Endothelial cell of umbilical vein (primary cell): ENCODE measurements at regions not wholly inside any gene's neighbourhood (a gene's known extent, or its start where the extent isn't known, plus 50 kb on each side); places are given as distances from the start of the nearest gene placed in this dataset.

ENCODE experiments used
- BruUV-seq: library from RNA; stranded (reverse); fragments of 400-500 nt; replicated peaks from 2 replicates; lab custom pipeline; 2021; lab: Mats Ljungman, UMichigan
- CTCF ChIA-PET: fragments of 300-600, 350-600 bp; sonication (Branson Sonifier 250); formaldehyde crosslinking; loops from one replicate; lab custom pipeline; 2021; ENCODE audit warnings: antibody characterized with exemption, inconsistent platforms; lab: Charles Lee
- POLR2A ChIA-PET: fragments of 300-600, 350-600 bp; sonication (Branson Sonifier 250); formaldehyde crosslinking; loops from one replicate; lab custom pipeline; 2021; ENCODE audit warnings: antibody characterized with exemption, inconsistent platforms; lab: Charles Lee
- DNase-seq: peaks from one replicate; pipeline ENCODE4 v3.0.0-alpha.2; 2011; ENCODE audit warnings: low read depth, low spot score
- FAIRE-seq: peaks from 2 replicates; lab custom pipeline; 2011; peaks lifted over from hg19 to GRCh38; lab: Jason Lieb, UNC
- H2AFZ ChIP-seq: 2 replicates; pipeline ENCODE4 v1.6.0; 2012; ENCODE audit warnings: low read depth, low read length, control low read depth, inconsistent platforms
- H3K27ac ChIP-seq: 2 replicates; pipeline ENCODE4 v1.5.1; 2011; ENCODE audit warnings: low read depth, mild to moderate bottlenecking, control low read depth, low read length, moderate library complexity; ENCODE audit not compliant: insufficient read depth
- H3K27me3 ChIP-seq, 2 experiments: 2 replicates each; pipeline versions ENCODE4 v1.6.0 to v1.6.1; 2011; ENCODE audit warnings: low read length in 2 of 2, mixed read lengths in 1 of 2; ENCODE audit not compliant: control insufficient read depth in 2 of 2, insufficient read depth in 2 of 2
- H3K36me3 ChIP-seq, 2 experiments: 2 replicates in 1 of 2; 3 replicates in 1 of 2; pipeline ENCODE4 v1.5.1; 2011; ENCODE audit warnings: low read length in 2 of 2, mild to moderate bottlenecking in 1 of 2, moderate library complexity in 1 of 2; ENCODE audit not compliant: control insufficient read depth in 2 of 2, insufficient read depth in 2 of 2; ENCODE audit errors: extremely low read depth in 1 of 2
- H3K4me1 ChIP-seq: 3 replicates; pipeline ENCODE4 v1.5.1; 2011; ENCODE audit warnings: mild to moderate bottlenecking, low read length; ENCODE audit not compliant: control insufficient read depth, insufficient read depth; ENCODE audit errors: extremely low read depth
- H3K4me2 ChIP-seq: 2 replicates; pipeline ENCODE4 v1.6.1; 2011; ENCODE audit warnings: low read length, control low read depth, mixed read lengths; ENCODE audit not compliant: insufficient read depth
- H3K4me3 ChIP-seq, 3 experiments: fragments of 200-600 bp in 1 of 3; sonication (generic), shearing (Covaris generic) in 1 of 3; replicated peaks in 1 of 3; 2 replicates each; pipeline ENCODE4 v1.5.1; 2011 to 2016; ENCODE audit warnings: control low read depth in 3 of 3, low read length in 3 of 3, mild to moderate bottlenecking in 2 of 3, inconsistent platforms in 1 of 3, low read depth in 1 of 3, moderate library complexity in 1 of 3; ENCODE audit not compliant: insufficient read depth in 1 of 3
- H3K79me2 ChIP-seq: 2 replicates; pipeline ENCODE4 v1.6.0; 2012; ENCODE audit warnings: low read length, inconsistent platforms; ENCODE audit not compliant: control insufficient read depth, insufficient read depth
- H3K9ac ChIP-seq: replicated peaks from 2 replicates; pipeline ENCODE3; 2011; ENCODE audit warnings: low read length, control low read depth; ENCODE audit not compliant: insufficient read depth; ENCODE audit errors: extremely low read depth
- H3K9me1 ChIP-seq: replicated peaks from 3 replicates; pipeline ENCODE4 v1.6.0; 2011; ENCODE audit warnings: mild to moderate bottlenecking, low read length; ENCODE audit not compliant: control insufficient read depth, insufficient read depth; ENCODE audit errors: extremely low read depth
- H3K9me3 ChIP-seq: replicated peaks from 2 replicates; pipeline ENCODE4 v1.5.1; 2012; ENCODE audit warnings: low read length, inconsistent platforms; ENCODE audit not compliant: control insufficient read depth, insufficient read depth
- H4K20me1 ChIP-seq: replicated peaks from 2 replicates; pipeline ENCODE3; 2011; ENCODE audit warnings: mild to moderate bottlenecking, low read length; ENCODE audit not compliant: control insufficient read depth, insufficient read depth; ENCODE audit errors: extremely low read depth
- EZH2 ChIP-seq: IDR thresholded peaks from 2 replicates; pipeline ENCODE4 v1.6.1; 2012; ENCODE audit warnings: borderline replicate concordance, low read depth, mild to moderate bottlenecking, moderate library complexity, low read length, inconsistent platforms; ENCODE audit not compliant: severe bottlenecking
- FOS ChIP-seq: IDR thresholded peaks from 2 replicates; pipeline ENCODE4 v1.6.1; 2011; ENCODE audit warnings: mild to moderate bottlenecking, low read length, moderate library complexity, borderline replicate concordance; ENCODE audit not compliant: insufficient read depth
- GATA2 ChIP-seq: IDR thresholded peaks from 2 replicates; pipeline ENCODE4 v1.7.0; 2011; ENCODE audit warnings: low read depth, mild to moderate bottlenecking, moderate library complexity, mixed read lengths, low read length; ENCODE audit not compliant: insufficient read length, insufficient read depth
- JUN ChIP-seq: IDR thresholded peaks from 2 replicates; pipeline ENCODE4 v1.6.1; 2011; ENCODE audit warnings: borderline replicate concordance, low read depth; ENCODE audit not compliant: insufficient read length, insufficient read depth
- MYC ChIP-seq: IDR thresholded peaks from one replicate; pipeline ENCODE4 v1.6.1; 2011; ENCODE audit warnings: mild to moderate bottlenecking, low read depth, low read length
- POLR2A ChIP-seq: IDR thresholded peaks from 2 replicates; pipeline ENCODE4 v1.6.1; 2012; ENCODE audit warnings: low read depth, mild to moderate bottlenecking, control low read depth, low read length
- POLR2AphosphoS5 ChIP-seq: IDR thresholded peaks from 2 replicates; pipeline ENCODE4 v1.6.1; 2012; ENCODE audit warnings: low read depth, mild to moderate bottlenecking, control low read depth, low read length, moderate library complexity; ENCODE audit not compliant: insufficient read depth
- dilution Hi-C: fragments of 300-500 bp; cut with MboI; formaldehyde crosslinking; loops from one replicate; pipeline ENCODE4 v1.15.0; 2019; ENCODE audit warnings: low sequenced_read_pairs; ENCODE audit not compliant: extremely low pct_ligation_motif_present
- intact Hi-C: fragments of 100-400 bp; cut with micrococcal nuclease; formaldehyde crosslinking; loops from one replicate; pipeline ENCODE4 v1.10.0; 2022
- TF ChIP-seq, protein P1 (sequence below): IDR thresholded peaks from 2 replicates; pipeline ENCODE4 v1.6.1; 2011; ENCODE audit not compliant: insufficient read depth, insufficient read length
- TF ChIP-seq, protein P2 (sequence below), 2 donors: IDR thresholded peaks; 1 replicate in 1 of 2; 2 replicates in 1 of 2; pipeline ENCODE4 v1.5.1; 2011; ENCODE audit warnings: low read length in 2 of 2, mild to moderate bottlenecking in 2 of 2, moderate library complexity in 2 of 2, control low read depth in 1 of 2, inconsistent platforms in 1 of 2, low read depth in 1 of 2; ENCODE audit not compliant: insufficient read depth in 1 of 2; ENCODE audit errors: extremely low read depth in 1 of 2

DNA sequence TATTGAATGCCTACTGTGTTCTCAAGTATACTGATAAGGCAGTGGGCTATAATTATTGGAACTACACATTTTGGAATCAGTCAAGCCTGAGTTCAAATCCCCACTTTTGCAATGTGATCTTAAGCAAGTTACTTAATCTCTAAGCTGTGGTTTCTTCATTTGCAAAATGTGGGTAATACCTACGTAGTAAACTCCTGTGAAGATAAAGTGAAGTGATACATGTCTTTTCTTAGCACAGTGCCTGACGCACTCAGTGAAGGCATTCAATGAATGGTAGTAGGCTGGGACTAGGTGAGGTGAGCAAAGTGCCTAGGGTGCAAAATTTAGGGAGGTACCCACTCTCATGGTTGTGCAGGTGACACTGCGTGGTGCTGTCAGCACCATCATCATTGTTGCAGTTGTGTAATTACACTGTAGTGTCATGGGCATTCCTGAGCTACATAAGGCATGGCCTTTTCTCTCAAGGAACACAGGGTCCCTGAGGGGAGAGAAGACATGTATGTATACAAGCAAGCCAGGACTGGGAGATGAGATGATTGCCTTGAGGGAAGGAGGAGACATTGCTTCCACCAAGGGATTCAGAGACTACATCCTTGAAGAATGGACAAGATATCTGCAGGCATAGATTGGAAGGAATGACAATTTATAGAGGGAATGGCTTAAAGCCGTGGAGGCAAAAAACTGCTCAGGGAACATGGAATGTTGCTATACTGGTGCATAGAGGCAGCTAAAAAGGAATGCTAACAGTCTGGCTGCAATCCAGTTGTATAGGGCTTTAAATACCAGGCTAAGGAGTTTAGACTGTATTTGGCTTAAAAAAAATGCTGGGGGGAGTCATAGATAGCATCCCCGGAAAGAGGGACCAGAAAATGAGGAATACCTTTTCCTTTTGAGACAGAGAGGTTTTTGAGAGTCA, 129.2 kb upstream of the ARHGAP5 start:
- Histone ChIP-seq H3K9me1 (no peaks in the 10 kb centered on the region), H3K9ac (no peak overlapping the region), H3K9me3 (no peaks in the 10 kb centered on the region), H4K20me1 (no peaks in the 10 kb centered on the region), H3K27ac (no peak overlapping the region), H3K4me3 (no peak overlapping the region), H2AFZ (no peak overlapping the region), H3K36me3 (no peaks in the 10 kb centered on the region), H3K4me2 (no peak overlapping the region), H3K79me2 (no peaks in the 10 kb centered on the region), H3K27me3 (peaks cover 0 to 1% of the 10 kb centered on the region in 2 experiments), H3K4me1 (peaks cover 4% of the 10 kb centered on the region)
- TF ChIP-seq POLR2A (no peak), GATA2 (no peak), JUN (no peak), POLR2AphosphoS5 (no peak), FOS (no peak), EZH2 (no peak), MYC (no peak)
- TF ChIP-seq, protein P1, sequence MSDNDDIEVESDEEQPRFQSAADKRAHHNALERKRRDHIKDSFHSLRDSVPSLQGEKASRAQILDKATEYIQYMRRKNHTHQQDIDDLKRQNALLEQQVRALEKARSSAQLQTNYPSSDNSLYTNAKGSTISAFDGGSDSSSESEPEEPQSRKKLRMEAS = no peak
- TF ChIP-seq, protein P2, sequence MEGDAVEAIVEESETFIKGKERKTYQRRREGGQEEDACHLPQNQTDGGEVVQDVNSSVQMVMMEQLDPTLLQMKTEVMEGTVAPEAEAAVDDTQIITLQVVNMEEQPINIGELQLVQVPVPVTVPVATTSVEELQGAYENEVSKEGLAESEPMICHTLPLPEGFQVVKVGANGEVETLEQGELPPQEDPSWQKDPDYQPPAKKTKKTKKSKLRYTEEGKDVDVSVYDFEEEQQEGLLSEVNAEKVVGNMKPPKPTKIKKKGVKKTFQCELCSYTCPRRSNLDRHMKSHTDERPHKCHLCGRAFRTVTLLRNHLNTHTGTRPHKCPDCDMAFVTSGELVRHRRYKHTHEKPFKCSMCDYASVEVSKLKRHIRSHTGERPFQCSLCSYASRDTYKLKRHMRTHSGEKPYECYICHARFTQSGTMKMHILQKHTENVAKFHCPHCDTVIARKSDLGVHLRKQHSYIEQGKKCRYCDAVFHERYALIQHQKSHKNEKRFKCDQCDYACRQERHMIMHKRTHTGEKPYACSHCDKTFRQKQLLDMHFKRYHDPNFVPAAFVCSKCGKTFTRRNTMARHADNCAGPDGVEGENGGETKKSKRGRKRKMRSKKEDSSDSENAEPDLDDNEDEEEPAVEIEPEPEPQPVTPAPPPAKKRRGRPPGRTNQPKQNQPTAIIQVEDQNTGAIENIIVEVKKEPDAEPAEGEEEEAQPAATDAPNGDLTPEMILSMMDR (IDR thresholded peaks at IDR 0.05; ENCODE audit: extremely low read depth in 1 of 2, insufficient read depth in 1 of 2, low read depth in 1 of 2, low read length in 2 of 2) = no peak
- CTCF ChIA-PET = no interaction called here
- DNase-seq (no peak), FAIRE-seq (no peak)
- BruUV-seq = no TSS peak
- POLR2A ChIA-PET = no interaction called here
- intact Hi-C loops (no loop called here), dilution Hi-C loops (no loop called here)
